GM21619 (cell line): ENCODE measurements at regions not wholly inside any gene's neighbourhood (a gene's known extent, or its start where the extent isn't known, plus 50 kb on each side); places are given as distances from the start of the nearest gene placed in this dataset.
"Not testable (repeated sequence)": the region's sequence is repeated elsewhere in the genome, so short reads cannot be mapped to it uniquely, and the experiment has no call there.

ENCODE experiments used
- ATAC-seq: cut with Tn5 transposase; IDR thresholded peaks from one replicate; pipeline ENCODE4 v1.9.1; 2021; ENCODE audit not compliant: unreplicated experiment

DNA sequence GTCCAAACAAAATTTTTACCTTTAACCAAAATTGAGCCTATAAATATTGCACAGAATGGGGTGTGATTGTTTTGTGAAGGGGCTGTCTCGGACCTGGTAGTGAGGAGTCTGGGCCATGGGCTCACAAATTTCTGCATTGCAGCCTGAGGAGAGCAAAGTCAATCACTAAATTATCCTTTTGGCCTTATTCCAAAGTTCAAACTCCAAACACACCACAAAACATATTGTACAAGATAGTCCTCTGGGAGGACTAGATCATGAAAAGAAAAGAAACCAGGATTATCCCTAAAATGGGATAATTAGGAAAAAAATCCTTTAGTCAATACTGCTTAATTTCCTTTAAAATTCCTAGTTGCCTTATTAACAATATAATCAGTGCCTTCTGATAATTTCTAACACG lies 115.5 kb downstream of the BUB3 start:
- ATAC-seq, result no peak

- ATAC-seq, result no peak
Measured at GRCh38 chr10:123270221-123270620, 116.0 kb downstream of the BUB3 start.

GRCh38 chr10:123270806-123271205 lies 116.6 kb downstream of the BUB3 start:
- no peak for ATAC-seq

- ATAC-seq, result no peak
Measured at GRCh38 chr10:123272171-123272570, 118.0 kb downstream of the BUB3 start.

- no peak for ATAC-seq
Measured at GRCh38 chr10:123274306-123275135, 120.3 kb downstream of the BUB3 start.

- ATAC-seq, result no peak
Measured at GRCh38 chr10:123275136-123275564, 120.9 kb downstream of the BUB3 start.

DNA sequence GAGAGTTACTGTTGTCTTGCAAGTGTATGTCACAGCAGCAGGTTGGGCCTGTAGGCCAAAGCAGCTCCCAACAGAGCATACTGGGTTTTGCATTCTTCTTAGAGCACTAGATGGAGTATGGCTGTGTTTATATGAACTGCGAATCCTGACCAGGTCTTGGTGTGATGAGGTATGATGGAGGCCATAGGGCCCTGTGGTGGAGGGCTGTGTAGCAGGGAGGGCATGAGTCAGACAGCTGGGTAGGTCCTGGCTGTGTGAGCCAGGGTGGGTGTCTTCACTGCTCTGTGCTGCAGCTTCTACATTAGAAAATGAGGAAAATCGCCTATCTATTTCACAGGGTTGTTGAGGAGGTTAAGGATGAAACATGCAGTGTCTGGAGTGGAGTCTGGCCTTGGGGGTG lies 124.2 kb downstream of the BUB3 start:
- no peak for ATAC-seq

DNA sequence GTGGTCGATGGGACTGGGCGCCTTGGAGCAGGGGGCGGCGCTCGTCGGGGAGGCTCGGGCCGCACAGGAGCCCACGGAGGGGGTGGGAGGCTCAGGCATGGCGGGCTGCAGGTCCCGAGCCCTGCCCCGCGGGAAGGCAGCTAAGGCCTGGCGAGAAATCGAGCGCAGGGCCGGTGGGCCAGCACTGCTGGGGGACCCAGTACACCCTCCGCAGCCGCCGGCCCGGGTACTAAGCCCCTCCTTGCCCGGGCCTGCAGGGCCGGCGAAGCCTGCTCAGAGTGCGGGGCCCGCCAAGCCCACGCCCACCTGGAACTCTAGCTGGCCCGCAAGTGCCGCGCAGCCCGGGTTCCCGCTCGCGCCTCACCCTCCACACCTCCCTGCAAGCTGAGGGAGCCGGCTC lies 129.2 kb downstream of the BUB3 start:
- ATAC-seq, result not testable (repeated sequence)

DNA sequence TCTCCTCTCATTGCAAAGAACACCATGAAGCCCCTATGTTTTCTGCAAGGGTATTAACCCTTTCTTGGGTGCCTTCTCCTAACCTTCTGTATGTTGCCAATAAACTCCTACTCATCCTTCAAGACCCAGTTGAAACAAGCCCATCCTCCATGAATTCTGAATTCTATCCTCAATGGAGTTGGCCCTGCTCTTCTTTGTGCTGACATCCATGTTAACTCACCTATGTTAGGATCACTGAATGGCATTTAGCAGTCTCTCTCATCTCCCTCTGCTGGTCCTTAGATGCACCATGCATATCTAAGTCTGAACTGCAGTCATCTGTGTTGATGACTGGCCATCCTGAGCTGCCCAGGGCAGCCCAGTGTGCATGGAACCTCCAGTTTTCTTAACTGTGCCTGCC lies 129.8 kb downstream of the BUB3 start:
- no peak for ATAC-seq

DNA sequence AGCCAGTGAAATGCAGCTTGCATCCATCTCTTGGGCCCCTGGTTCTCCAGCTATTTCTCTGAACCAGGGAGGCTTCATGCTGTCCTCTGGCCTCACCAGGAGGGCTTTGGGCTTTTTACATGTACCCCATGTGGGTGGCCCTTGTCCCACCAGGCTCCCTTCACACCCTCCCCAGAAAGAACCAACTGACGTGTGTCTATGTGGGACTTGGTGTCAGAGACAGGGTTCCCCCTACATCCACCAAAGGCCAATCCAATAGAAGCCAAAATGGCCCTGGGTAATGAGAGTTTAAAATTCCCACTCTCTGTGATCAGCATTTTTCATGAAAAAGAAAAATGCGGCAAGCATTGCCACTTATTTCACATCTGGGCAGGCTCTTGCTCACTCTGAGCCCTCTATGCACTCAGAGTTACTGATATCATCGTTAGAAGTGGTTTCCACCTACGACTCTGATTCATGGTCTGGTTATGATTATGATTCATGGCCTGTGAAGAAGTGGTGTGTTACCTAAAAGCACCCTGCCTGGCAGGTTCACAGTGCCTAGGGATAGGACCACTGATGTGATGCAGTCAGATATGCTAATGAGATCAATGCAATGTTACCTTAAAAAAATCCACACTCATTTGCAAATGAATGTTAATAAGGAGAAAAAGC lies 133.5 kb downstream of the BUB3 start:
- no peak for ATAC-seq

GRCh38 chr10:123289432-123289831 lies 135.2 kb downstream of the BUB3 start:
- no peak for ATAC-seq

DNA sequence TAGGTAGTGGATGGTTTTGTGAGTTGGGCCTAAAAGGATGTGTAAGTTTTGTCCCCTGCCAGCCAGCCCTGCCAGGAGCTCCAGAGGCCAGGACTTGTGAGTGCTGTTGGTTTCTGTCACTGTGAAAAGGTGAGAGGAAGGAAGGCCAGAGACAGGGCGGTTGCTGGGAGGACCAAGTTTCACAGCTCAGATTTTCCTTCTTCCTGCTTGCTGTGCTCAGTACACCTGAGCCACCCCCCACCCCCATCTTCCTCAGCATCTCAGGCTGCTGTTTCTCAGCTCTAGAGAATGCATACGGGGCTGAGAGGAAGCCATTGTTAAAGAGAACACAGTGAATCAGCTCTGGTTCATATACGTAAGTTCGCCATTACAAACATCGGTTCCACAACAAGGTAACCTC lies 139.9 kb downstream of the BUB3 start:
- ATAC-seq, result no peak

GRCh38 chr10:123294886-123295285 lies 140.7 kb downstream of the BUB3 start:
- ATAC-seq, result no peak

DNA sequence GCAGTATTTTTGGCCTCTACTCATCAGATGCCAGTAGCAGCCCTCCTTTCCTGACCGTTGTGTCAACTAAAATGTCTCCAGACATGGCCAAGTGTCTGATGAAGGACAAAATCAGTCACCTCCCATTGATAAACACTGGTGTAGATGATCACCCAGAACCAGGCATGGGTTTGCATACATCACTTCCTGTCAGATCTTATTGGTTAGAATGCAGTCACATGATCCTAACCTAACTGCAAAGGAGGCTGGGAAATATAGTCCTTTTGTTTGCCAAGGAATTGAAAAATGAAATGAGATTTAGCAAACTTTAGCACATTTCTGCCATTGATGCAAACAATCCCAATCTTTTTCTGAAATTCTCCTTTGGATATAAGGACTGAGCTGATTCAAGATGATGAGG lies 141.4 kb downstream of the BUB3 start:
- no peak for ATAC-seq

- no peak for ATAC-seq
Measured at GRCh38 chr10:123297175-123297574, 143.0 kb downstream of the BUB3 start.

DNA sequence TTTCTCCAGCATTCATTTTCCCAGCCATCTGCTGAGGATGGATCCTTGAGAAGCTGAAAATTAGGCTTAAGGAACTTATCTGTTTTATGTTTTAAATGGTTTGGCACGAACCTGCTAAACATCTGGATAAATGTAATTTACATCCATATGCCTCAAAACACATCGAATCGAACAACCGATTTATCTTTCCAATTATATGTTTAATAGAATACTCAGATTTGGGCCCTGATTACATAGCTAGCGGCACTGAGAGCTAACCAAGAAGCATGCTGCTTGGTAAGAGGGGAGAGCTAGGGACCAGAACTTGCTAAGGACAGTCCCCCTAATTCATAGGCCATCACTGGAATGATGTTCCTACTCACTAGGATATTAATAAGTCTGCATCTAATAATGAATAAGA lies 144.4 kb downstream of the BUB3 start:
- ATAC-seq, result no peak

DNA sequence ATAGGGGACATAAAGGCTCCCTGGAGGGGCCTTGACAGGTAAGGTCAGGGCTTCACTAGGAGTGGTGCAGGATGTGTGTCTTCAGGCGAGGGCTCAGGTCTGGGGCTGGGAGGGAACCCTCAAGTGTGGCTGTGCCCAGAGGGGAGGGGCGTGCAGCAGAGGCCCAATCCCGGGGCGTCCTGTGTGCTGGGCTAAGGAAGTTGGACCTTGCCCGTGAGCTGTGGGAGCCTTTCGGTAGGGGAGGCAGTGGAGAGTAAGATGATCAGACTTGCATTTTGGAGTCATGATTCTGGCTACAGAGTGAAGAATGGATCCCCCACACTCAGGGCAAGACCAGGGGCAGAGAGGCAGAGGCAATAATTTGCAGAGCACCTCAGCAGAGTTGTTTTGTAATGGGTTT lies 145.4 kb downstream of the BUB3 start:
- ATAC-seq, result no peak

DNA sequence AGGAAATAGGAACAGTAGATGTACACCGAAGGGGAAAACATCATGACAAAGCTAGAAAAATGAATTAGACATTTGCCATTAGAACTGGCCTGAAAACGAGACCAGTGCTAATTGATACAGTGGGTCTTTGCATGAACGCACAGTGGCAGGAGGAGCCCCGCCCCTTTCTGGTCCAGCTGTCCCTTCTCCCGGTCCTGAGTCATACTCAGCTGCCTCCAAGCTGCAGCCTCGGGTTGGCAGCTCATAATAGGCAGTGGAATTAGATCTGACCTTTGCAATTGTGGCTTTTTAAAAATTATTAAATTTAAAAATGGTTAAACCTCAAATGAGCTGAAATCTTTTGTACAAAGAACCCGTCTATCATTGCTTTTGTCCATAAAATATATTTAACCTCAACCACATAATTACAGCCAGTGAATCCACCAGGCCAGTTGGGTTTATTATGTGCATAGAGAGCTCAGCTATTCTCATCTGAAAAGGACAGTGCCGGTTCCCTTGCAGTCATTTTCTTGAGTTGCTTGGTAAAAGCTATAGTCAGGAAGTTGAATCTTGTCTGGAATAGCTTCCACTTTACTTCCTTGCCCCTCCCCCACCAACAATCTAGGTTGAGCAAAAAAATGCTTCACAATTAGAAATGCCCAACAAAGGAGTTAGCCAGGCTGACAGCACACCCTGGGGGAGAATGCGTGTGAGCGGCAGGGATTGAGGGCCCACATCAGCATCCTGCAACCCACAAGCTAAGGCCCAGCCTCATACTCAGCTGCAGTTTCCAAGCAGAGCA lies 147.1 kb downstream of the BUB3 start:
- no peak for ATAC-seq

GRCh38 chr10:123303581-123304337 lies 149.6 kb downstream of the BUB3 start:
- no peak for ATAC-seq

DNA sequence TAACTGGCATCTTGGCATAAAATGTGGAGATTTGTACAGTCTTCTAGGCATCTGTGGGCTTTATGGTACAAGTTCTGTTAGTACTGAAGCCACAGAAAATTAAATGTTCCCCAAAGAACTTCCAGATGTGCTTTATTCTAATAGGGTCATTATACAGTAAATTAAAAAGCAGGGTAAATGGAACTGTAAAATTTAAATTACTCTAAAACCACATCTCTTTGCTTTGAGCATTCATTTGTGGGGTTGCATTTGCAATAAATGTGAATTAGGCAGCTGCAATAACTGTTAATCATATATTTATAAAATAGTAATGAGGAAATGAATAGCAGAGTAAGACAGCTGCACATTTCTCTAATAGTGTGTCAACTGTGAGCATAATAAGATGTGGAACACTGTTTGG lies 151.5 kb downstream of the BUB3 start:
- no peak for ATAC-seq

GRCh38 chr10:123306290-123306689 lies 152.1 kb downstream of the BUB3 start:
- no peak for ATAC-seq
